ENCODE measurements at regions not wholly inside any gene's neighbourhood (a gene's known extent, or its start where the extent isn't known, plus 50 kb on each side); places are given as distances from the start of the nearest gene placed in this dataset.

- Histone ChIP-seq H3K9me2 (replicated peaks; ENCODE audit: low read depth, low read length) (no peaks in the 10 kb centered on the region), H3K4me1 (ENCODE audit: insufficient read depth, low read length, poor library complexity, severe bottlenecking) (no peaks in the 10 kb centered on the region), H3K27me3 (ENCODE audit: insufficient read depth, low read length, poor library complexity, severe bottlenecking) (no peaks in the 10 kb centered on the region), H3K4me2 (ENCODE audit: low read depth, low read length, poor library complexity, severe bottlenecking) (no peak overlapping the region), H3K36me3 (ENCODE audit: insufficient read depth, low read length) (no peaks in the 10 kb centered on the region), H2AFZ (ENCODE audit: low read length) (peak overlapping the region; percentile 68), H3K9ac (ENCODE audit: low read depth, low read length, poor library complexity, severe bottlenecking) (no peak overlapping the region), H3K4me3 (ENCODE audit: low read length, poor library complexity, severe bottlenecking) (no peak overlapping the region), H3F3A (ENCODE audit: low read depth) (no peaks in the 10 kb centered on the region), H3K79me2 (ENCODE audit: insufficient read depth, low read length) (no peaks in the 10 kb centered on the region), H4K20me1 (ENCODE audit: insufficient read depth, low read length, poor library complexity, severe bottlenecking) (no peaks in the 10 kb centered on the region), H3K9me3 (ENCODE audit: insufficient read depth, low read depth, low read length) (no peaks in the 10 kb centered on the region)
- TF ChIP-seq EZH2phosphoT487 (IDR thresholded peaks at IDR 0.05; ENCODE audit: borderline replicate concordance): no peak
- TF ChIP-seq CTCF (conservative IDR thresholded peaks at IDR 0.05; ENCODE audit: low read length): peak; percentile 71
Measured at GRCh38 chr13:59261928-59262488, 901.7 kb downstream of the DIAPH3 start.

GRCh38 chr13:59263531-59263930 lies 900.2 kb downstream of the DIAPH3 start:
- Histone ChIP-seq H3K9ac (ENCODE audit: low read depth, low read length, poor library complexity, severe bottlenecking) (no peak overlapping the region), H3K9me3 (ENCODE audit: insufficient read depth, low read depth, low read length) (no peaks in the 10 kb centered on the region), H3K4me2 (ENCODE audit: low read depth, low read length, poor library complexity, severe bottlenecking) (no peak overlapping the region), H3K4me1 (ENCODE audit: insufficient read depth, low read length, poor library complexity, severe bottlenecking) (no peaks in the 10 kb centered on the region), H2AFZ (ENCODE audit: low read length) (no peak overlapping the region), H4K20me1 (ENCODE audit: insufficient read depth, low read length, poor library complexity, severe bottlenecking) (no peaks in the 10 kb centered on the region), H3K4me3 (ENCODE audit: low read length, poor library complexity, severe bottlenecking) (no peak overlapping the region), H3K36me3 (ENCODE audit: insufficient read depth, low read length) (no peaks in the 10 kb centered on the region), H3K9me2 (replicated peaks; ENCODE audit: low read depth, low read length) (no peaks in the 10 kb centered on the region), H3F3A (ENCODE audit: low read depth) (no peaks in the 10 kb centered on the region), H3K27me3 (ENCODE audit: insufficient read depth, low read length, poor library complexity, severe bottlenecking) (no peaks in the 10 kb centered on the region), H3K79me2 (ENCODE audit: insufficient read depth, low read length) (no peaks in the 10 kb centered on the region)
- TF ChIP-seq EZH2phosphoT487 (IDR thresholded peaks at IDR 0.05; ENCODE audit: borderline replicate concordance): no peak
- TF ChIP-seq CTCF (conservative IDR thresholded peaks at IDR 0.05; ENCODE audit: low read length): no peak

GRCh38 chr13:59266478-59267063 lies 897.2 kb downstream of the DIAPH3 start:
- Histone ChIP-seq H3K9me2 (replicated peaks; ENCODE audit: low read depth, low read length) (no peaks in the 10 kb centered on the region), H3K79me2 (ENCODE audit: insufficient read depth, low read length) (no peaks in the 10 kb centered on the region), H3K36me3 (ENCODE audit: insufficient read depth, low read length) (no peaks in the 10 kb centered on the region), H3F3A (ENCODE audit: low read depth) (no peaks in the 10 kb centered on the region), H3K4me3 (ENCODE audit: low read length, poor library complexity, severe bottlenecking) (no peak overlapping the region), H4K20me1 (ENCODE audit: insufficient read depth, low read length, poor library complexity, severe bottlenecking) (no peaks in the 10 kb centered on the region), H2AFZ (ENCODE audit: low read length) (no peak overlapping the region), H3K4me2 (ENCODE audit: low read depth, low read length, poor library complexity, severe bottlenecking) (no peak overlapping the region), H3K4me1 (ENCODE audit: insufficient read depth, low read length, poor library complexity, severe bottlenecking) (no peaks in the 10 kb centered on the region), H3K9me3 (ENCODE audit: insufficient read depth, low read depth, low read length) (no peaks in the 10 kb centered on the region), H3K9ac (ENCODE audit: low read depth, low read length, poor library complexity, severe bottlenecking) (no peak overlapping the region), H3K27me3 (ENCODE audit: insufficient read depth, low read length, poor library complexity, severe bottlenecking) (no peaks in the 10 kb centered on the region)
- TF ChIP-seq CTCF (conservative IDR thresholded peaks at IDR 0.05; ENCODE audit: low read length) (no peak), EZH2phosphoT487 (IDR thresholded peaks at IDR 0.05; ENCODE audit: borderline replicate concordance) (no peak)
